ENCODE measurements at regions not wholly inside any gene's neighbourhood (a gene's known extent, or its start where the extent isn't known, plus 50 kb on each side); places are given as distances from the start of the nearest gene placed in this dataset.
"Not testable (repeated sequence)": the region's sequence is repeated elsewhere in the genome, so short reads cannot be mapped to it uniquely, and the experiment has no call there.

DNA sequence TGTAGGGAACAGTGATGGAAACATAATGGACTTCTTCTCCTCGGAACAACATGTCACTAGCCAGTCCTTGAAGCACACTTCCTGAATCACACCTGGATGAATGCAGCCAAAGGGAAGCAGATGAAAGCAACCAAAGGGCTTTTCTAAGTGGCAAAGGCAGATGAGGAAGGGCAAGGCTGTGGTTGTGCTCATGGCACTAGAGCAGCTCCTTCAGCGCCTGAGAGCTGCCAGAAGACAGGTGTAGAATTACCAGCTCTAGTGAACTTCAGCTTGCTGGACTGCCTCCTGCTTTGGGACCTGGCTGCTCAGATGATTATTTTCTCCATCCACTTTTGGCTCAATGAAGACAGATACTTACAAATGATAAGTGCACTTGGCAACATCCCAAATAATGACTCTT is 1372.1 kb upstream of the SEL1L start:
- Histone ChIP-seq H3K27ac (no peak overlapping the region), H3K4me1 (replicated peaks) (no peaks in the 10 kb centered on the region), H3K9me3 (replicated peaks) (no peaks in the 10 kb centered on the region; the same call in 1 of the 2 replicates), H3K36me3 (no peaks in the 10 kb centered on the region), H3K27me3 (replicated peaks) (no peaks in the 10 kb centered on the region), H3K4me3 (no peak overlapping the region)
- DNase-seq (ENCODE audit: low read depth in 1 of 2, low spot score in 2 of 2) = no peak

DNA sequence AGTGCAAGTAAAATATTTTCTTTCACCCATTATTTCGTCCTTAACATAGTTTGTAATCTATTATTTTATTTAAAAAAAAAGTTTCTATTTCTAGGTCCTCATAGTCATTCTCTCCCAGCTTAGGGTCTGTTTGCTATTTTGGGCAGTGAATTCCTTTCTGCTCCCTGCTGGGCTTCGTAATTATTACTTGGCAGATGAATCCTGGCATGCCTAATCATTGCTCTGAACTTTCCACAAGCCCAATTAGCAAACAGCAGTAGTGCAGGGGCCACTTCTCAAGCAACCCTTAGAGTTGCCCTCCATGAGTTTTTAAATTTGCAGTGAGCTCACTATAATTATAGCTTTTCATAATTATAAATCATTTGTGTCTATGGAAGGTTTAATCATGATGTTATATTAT is 1378.3 kb upstream of the SEL1L start:
- Histone ChIP-seq H3K9me3 (replicated peaks) (no peaks in the 10 kb centered on the region), H3K36me3 (no peaks in the 10 kb centered on the region), H3K27ac (no peak overlapping the region), H3K4me3 (no peak overlapping the region), H3K27me3 (replicated peaks) (no peaks in the 10 kb centered on the region), H3K4me1 (replicated peaks) (no peaks in the 10 kb centered on the region)
- no peak for DNase-seq (ENCODE audit: low read depth in 1 of 2, low spot score in 2 of 2)

DNA sequence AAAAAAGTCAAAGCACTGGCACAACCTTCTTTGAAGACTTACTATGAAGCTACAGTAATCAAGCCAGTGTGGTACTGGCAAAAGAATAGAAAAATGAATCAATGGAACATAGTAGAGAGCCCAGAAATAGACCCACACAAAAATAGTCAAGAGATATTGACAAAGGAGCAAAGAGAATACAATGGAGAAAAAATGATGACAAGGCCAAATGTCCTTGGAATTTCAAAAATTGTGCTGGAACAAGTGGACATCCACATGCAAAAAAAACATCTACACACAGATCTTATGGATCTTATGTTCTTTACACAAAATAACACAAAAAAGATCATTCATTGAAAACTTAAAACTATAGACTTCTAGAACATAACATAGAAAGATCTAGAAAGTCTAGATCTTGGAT is 1379.7 kb upstream of the SEL1L start:
- Histone ChIP-seq H3K9me3 (replicated peaks) (no peaks in the 10 kb centered on the region), H3K4me1 (replicated peaks) (no peaks in the 10 kb centered on the region), H3K36me3 (no peaks in the 10 kb centered on the region), H3K27ac (no peak overlapping the region), H3K27me3 (replicated peaks) (no peaks in the 10 kb centered on the region), H3K4me3 (no peak overlapping the region)
- no peak for DNase-seq (ENCODE audit: low read depth in 1 of 2, low spot score in 2 of 2)

DNA sequence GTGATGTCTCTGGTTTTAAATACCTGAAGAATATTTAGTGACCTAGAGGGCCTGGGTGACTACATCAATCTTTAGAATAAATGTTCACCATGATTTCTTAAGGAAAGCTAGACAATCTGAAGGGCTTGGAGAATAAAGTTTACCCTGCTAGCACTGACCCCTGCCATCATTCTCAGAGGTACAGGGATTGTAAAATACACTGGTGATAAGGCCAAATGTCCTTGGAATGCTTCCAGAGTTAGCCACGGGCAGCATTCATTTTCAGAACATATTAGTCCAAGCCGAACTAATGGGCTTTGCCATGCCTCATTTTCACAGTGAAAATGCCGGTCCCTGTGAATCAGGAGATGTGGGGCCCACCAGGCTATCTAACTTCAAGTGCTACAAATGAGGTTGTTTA is 1381.7 kb upstream of the SEL1L start:
- no peak overlapping the region for H3K27ac ChIP-seq
- no peaks in the 10 kb centered on the region for H3K4me1 ChIP-seq (replicated peaks)
- no peak for DNase-seq (ENCODE audit: low read depth in 1 of 2, low spot score in 2 of 2)
- H3K4me3 ChIP-seq = no peak overlapping the region
- no peaks in the 10 kb centered on the region for H3K9me3 ChIP-seq (replicated peaks)
- H3K27me3 ChIP-seq (replicated peaks) = no peaks in the 10 kb centered on the region
- H3K36me3 ChIP-seq = no peaks in the 10 kb centered on the region

DNA sequence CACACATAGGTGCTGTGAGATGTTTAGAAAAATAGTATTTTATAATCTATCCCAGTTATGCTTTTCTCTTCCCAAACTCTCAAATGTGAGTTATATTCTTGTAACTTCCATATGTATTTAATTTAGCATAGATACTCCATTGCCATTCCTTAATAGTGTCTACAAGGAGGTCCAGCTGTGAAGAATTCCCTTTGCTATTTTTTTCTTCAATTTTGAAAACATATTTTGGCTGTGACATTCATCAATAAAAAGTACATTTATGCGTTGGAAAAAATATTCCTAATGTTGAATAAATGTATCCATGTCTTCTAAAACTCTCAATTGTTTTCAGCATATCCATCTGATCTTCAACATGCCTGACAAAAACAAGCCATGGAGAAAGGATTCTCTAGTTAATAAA is 1402.0 kb upstream of the SEL1L start:
- no peak for DNase-seq (ENCODE audit: low read depth in 1 of 2, low spot score in 2 of 2)
- Histone ChIP-seq H3K4me1 (replicated peaks) (no peaks in the 10 kb centered on the region), H3K27ac (no peak overlapping the region), H3K36me3 (no peaks in the 10 kb centered on the region), H3K9me3 (replicated peaks) (no peaks in the 10 kb centered on the region; the same call in 1 of the 2 replicates), H3K27me3 (replicated peaks) (no peaks in the 10 kb centered on the region), H3K4me3 (no peak overlapping the region)

DNA sequence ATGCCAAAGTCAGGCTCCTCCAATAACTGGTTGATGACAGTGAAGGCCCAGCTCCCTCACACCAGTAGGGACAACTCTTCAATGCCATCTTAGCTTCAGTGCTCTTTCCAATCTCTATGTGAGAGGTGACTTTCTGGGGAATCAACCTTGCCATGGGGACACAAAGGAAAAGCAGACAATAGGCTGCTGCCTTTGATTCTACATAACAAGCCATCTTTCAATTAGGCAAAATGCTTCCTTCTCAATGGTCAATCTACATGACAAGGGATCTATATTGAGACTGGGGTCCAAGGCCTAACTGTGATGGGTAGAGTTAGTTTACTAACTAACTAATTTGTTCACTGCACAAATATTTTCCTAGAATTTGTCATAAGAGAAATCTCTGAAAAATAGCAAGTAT is 1417.5 kb upstream of the SEL1L start:
- H3K27ac ChIP-seq = no peak overlapping the region
- no peaks in the 10 kb centered on the region for H3K9me3 ChIP-seq (replicated peaks)
- no peak overlapping the region for H3K4me3 ChIP-seq
- no peaks in the 10 kb centered on the region for H3K36me3 ChIP-seq
- DNase-seq (ENCODE audit: low read depth in 1 of 2, low spot score in 2 of 2) = no peak
- H3K4me1 ChIP-seq (replicated peaks) = no peaks in the 10 kb centered on the region
- no peaks in the 10 kb centered on the region for H3K27me3 ChIP-seq (replicated peaks)

DNA sequence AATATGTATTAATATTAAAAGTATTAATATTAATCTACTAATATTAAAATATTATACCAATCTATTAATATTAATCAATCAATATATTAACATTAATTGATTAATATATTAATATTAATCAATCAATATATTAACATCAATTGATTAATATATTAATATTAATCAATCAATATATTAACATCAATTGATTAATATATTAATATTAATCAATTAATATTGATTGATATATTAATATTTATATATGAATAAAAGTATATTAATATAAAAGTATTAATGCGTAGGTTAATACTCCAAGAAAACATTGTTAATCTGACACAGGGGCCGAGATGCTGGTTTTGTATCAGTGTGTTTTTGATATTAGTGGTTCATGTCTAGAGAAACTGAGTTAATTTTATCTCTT is 1430.1 kb upstream of the SEL1L start:
- no peaks in the 10 kb centered on the region for H3K36me3 ChIP-seq
- no peak overlapping the region for H3K27ac ChIP-seq
- DNase-seq (ENCODE audit: low read depth in 1 of 2, low spot score in 2 of 2) = no peak
- no peak overlapping the region for H3K4me3 ChIP-seq
- no peaks in the 10 kb centered on the region for H3K9me3 ChIP-seq (replicated peaks)
- no peaks in the 10 kb centered on the region for H3K27me3 ChIP-seq (replicated peaks)
- H3K4me1 ChIP-seq (replicated peaks) = no peaks in the 10 kb centered on the region

DNA sequence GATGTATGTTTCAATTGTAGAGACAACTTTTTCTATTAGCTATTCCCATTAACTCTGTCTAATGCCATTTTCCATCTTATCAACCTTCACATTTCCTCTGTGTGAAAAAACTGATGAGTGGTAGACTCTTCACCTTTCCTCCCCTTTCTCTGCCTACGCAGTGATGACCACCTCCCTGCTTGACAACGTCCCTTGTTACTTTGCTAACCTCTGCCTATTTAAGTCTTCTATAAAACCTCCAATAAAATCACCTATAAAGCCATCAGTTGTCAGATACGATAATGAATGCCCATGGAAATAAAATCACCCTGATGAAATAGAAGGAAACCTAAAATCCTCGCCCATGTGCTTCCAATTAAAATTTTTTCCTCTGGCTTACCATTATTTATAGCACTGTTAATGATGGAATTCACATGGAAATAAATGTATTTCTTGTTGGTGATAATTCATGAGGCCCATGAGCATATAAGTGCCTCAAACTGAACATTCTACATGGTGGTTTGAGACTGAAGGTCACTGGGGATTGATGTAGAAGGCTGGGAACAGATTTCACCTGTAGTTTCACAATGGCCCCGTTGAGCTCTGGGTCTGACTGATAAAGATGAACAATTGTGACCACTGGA is 1454.0 kb upstream of the SEL1L start:
- no peak for DNase-seq (ENCODE audit: low read depth in 1 of 2, low spot score in 2 of 2)
- Histone ChIP-seq H3K4me3 (no peak overlapping the region), H3K27ac (no peak overlapping the region), H3K9me3 (replicated peaks) (no peaks in the 10 kb centered on the region), H3K36me3 (no peaks in the 10 kb centered on the region), H3K27me3 (replicated peaks) (no peaks in the 10 kb centered on the region), H3K4me1 (replicated peaks) (no peaks in the 10 kb centered on the region)

DNA sequence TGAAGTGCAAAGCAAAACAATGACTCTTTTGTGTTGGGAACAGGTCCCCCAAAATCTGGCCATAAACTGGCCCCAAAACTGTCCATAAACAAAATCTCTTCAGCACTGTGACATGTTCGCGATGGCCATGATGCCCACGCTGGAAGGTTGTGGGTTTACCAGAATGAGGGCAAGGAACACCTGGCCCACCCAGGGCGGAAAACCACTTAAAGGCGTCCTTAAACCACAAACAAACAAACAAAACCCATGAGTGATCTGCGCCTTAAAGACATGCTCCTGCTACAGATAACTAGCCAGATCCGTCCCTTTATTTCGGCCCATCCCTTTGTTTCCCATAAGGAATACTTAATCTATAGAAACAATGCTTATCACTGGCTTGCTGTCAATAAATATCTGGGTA is 1460.9 kb upstream of the SEL1L start:
- H3K4me1 ChIP-seq (replicated peaks); H3K9me3 ChIP-seq (replicated peaks); H3K36me3 ChIP-seq; H3K27me3 ChIP-seq (replicated peaks); H3K4me3 ChIP-seq; H3K27ac ChIP-seq; DNase-seq (ENCODE audit: low read depth in 1 of 2, low spot score in 2 of 2): not testable (repeated sequence)

DNA sequence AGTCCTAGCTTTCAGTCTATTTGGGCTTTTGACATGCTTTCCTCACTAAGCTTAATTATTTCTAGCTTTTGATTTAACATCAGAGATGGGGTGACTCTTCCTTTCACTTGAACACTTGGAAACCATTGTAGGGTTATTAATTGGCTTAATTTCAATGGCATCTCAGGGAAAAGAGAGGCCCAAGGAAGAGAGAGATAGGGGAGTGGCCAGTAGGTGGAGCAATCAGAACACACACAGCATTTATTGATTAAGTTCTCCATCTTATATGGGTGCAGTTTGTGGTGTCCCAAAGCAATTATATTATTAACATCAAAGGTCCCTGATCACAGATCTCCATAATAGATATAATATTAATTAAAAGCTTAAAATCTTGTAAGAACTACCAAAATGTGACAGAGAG is 1466.1 kb upstream of the SEL1L start:
- Histone ChIP-seq H3K27ac (no peak overlapping the region), H3K4me1 (replicated peaks) (no peaks in the 10 kb centered on the region), H3K27me3 (replicated peaks) (no peaks in the 10 kb centered on the region), H3K9me3 (replicated peaks) (no peaks in the 10 kb centered on the region; the same call in 1 of the 2 replicates), H3K36me3 (no peaks in the 10 kb centered on the region), H3K4me3 (no peak overlapping the region)
- DNase-seq (ENCODE audit: low read depth in 1 of 2, low spot score in 2 of 2) = no peak

DNA sequence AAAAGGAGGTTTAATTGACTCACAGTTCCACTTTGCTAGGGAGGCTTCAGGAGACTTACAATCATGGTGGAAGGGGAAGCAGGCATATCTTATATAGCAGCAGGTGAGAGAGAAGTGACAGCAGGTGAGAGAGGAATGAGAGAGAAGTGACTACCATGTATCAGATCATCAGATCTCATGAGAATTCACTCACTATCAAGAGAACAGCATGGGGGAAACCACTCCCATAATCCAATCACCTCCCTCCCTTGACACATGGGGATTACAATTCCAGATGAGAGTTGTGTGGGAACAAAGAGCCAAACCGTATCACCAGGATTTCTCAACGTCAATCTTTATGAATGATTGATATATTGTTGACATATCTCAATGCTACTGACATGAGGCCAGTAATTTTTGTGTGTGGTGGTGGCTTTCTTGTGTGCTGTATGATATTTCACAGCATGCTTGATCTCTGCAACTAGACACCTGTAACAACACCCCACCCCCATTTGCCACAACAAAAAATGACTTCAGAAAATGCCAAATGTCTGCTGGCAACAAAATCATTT is 1470.9 kb upstream of the SEL1L start:
- no peaks in the 10 kb centered on the region for H3K36me3 ChIP-seq
- no peak for DNase-seq (ENCODE audit: low read depth in 1 of 2, low spot score in 2 of 2)
- H3K4me1 ChIP-seq (replicated peaks) = no peaks in the 10 kb centered on the region

DNA sequence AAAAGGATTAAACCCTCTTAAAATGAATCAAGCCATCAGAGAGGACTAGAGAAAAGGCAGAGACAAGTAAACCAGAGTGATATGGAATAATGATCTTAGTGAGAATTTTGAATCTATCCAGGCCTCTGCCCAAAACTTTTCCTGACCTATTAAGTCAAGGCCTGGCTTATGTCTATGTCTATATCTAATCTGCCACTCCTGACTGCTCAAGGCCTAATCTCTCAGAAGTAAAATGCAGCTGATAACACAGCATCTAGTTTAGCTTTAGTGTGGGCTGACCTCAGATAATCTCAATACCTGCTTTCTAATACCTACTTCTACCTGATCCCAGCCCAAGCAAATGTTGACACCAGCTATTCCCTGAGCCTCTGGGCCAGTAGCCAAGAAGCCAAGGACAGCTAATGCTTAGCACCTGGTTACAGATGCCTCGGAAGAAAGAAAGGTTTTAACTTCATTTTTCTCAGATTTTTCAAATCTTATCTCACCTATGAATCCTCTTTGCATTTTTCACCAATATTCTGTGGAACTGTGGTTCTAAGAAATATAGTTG is 1472.5 kb upstream of the SEL1L start:
- H3K27ac ChIP-seq = no peak overlapping the region
- no peaks in the 10 kb centered on the region for H3K4me1 ChIP-seq (replicated peaks)
- no peak for DNase-seq (ENCODE audit: low read depth in 1 of 2, low spot score in 2 of 2)
- no peaks in the 10 kb centered on the region for H3K27me3 ChIP-seq (replicated peaks)
- no peak overlapping the region for H3K4me3 ChIP-seq
- H3K9me3 ChIP-seq (replicated peaks) = no peaks in the 10 kb centered on the region; the same call in 1 of the 2 replicates
- no peaks in the 10 kb centered on the region for H3K36me3 ChIP-seq

More for the DNA sequence above, 1470.9 kb upstream of the SEL1L start:
- H3K9me3 ChIP-seq (replicated peaks) = no peaks in the 10 kb centered on the region; the same call in 1 of the 2 replicates
- H3K27me3 ChIP-seq (replicated peaks) = no peaks in the 10 kb centered on the region
- H3K27ac ChIP-seq = no peak overlapping the region
- H3K4me3 ChIP-seq = no peak overlapping the region

DNA sequence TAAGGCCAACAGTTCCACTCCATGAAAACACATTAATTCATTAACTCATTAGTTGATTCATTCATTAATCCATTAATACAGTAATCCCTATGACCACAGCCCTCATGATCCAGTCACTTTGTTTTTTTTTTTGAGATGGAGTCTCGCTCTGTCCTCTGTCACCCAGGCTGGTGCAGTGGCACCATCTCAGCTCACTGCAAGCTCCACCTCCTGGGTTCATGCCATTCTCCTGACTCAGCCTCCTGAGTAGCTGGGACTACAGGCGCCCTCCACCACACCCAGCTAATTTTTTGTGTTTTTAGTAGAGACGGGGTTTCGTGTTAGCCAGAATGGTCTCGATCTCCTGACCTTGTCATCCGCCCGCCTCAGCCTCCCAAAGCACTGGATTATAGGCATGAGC is 1473.4 kb upstream of the SEL1L start:
- H3K4me1 ChIP-seq (replicated peaks); H3K4me3 ChIP-seq; H3K27ac ChIP-seq; H3K27me3 ChIP-seq (replicated peaks); H3K36me3 ChIP-seq; DNase-seq (ENCODE audit: low read depth in 1 of 2, low spot score in 2 of 2); H3K9me3 ChIP-seq (replicated peaks): not testable (repeated sequence)

DNA sequence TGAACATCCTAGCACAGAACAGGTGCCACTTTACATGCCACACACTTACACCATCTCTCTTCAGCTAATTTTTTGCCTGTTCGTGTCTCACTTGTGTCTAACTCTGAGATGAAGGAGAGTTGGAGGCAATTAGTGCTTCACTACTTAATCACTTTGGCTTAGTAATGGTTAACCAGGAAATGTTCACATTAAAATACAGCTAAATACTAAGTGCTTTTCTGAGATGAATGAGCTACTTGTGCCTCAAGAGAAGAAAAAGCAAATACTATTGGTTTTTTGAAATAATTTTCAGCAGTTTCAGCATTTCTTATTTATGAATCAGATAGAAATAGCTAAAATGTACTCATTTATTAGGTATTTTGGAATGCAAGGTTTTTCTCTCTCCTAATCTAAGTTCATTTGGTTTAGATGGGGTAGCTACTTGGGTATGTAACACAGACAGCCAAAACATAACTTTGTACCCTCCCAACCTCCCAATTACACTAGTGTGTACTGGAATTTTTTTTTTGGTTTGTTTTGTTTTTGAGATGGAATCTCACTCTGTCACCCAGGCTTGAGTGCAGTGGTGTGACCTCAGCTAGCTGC is 1474.1 kb upstream of the SEL1L start:
- Histone ChIP-seq H3K27ac (no peak overlapping the region), H3K4me3 (no peak overlapping the region), H3K27me3 (replicated peaks) (no peaks in the 10 kb centered on the region), H3K9me3 (replicated peaks) (no peaks in the 10 kb centered on the region; the same call in 1 of the 2 replicates), H3K36me3 (no peaks in the 10 kb centered on the region), H3K4me1 (replicated peaks) (no peaks in the 10 kb centered on the region)
- DNase-seq (ENCODE audit: low read depth in 1 of 2, low spot score in 2 of 2) = no peak
